ENCODE measurements at regions not wholly inside any gene's neighbourhood (a gene's known extent, or its start where the extent isn't known, plus 50 kb on each side); places are given as distances from the start of the nearest gene placed in this dataset.

DNA sequence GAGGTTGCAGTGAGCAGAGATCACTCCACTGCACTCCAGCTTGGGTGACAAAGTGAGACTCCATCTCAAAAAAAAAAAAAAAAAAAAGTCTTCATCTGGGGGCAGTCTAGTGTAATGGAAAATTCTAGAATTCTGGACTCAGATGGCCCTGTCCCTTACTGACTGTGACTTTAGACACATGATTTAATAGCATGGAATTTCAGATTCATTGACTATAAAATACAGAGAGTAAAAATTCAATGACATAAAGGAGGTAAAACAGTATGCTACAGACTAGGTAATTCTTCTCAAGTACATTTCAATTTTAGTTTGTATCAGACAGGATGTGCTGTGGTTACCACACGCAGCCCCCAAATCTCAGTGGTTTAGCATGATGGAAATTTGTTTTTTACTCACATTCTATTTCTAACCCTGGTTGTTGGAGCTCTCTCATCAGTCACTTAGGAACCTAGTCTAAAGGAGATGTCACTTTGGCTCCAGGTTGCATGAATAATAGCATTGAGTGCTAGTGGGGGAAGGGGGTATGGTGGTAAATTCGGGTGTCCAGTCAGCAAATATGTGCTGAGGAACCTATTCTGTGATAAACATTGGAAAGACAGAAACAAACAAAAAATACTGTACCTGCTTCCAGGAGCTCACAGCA, 444.0 kb downstream of the XYLT1 start:
- Histone ChIP-seq H3K4me1 (ENCODE audit: control insufficient read depth in 4 of 4, insufficient read depth in 4 of 4, low read length in 3 of 4) (no peaks in the 10 kb centered on the region), H3K36me3 (ENCODE audit: control insufficient read depth in 4 of 4, insufficient read depth in 3 of 4, low read depth in 1 of 4, low read length in 3 of 4) (no peaks in the 10 kb centered on the region), H3K27me3 (ENCODE audit: control insufficient read depth in 4 of 4, insufficient read depth in 4 of 4, low read length in 3 of 4) (no peaks in the 10 kb centered on the region), H3K9ac (ENCODE audit: low read depth in 1 of 2, low read length in 2 of 2) (no peak overlapping the region), H3K4me3 (ENCODE audit: low read depth in 1 of 3, low read length in 3 of 3) (no peak overlapping the region), H3K9me3 (ENCODE audit: control insufficient read depth in 4 of 4, low read length in 3 of 4) (peaks cover 0 to 6% (median 3%) of the 10 kb centered on the region in 4 donors), H3K27ac (ENCODE audit: low read depth in 1 of 2, low read length in 2 of 2) (no peak overlapping the region)
- TF ChIP-seq TAF1 (conservative IDR thresholded peaks at IDR 0.05) (no peak), RAD21 (IDR thresholded peaks at IDR 0.05) (no peak), GABPA (IDR thresholded peaks at IDR 0.05 in 1 of 2, conservative IDR thresholded peaks at IDR 0.05 in 1 of 2) (no peak), SP1 (IDR thresholded peaks at IDR 0.05) (no peak), HNF4G (IDR thresholded peaks at IDR 0.05) (no peak), RXRA (IDR thresholded peaks at IDR 0.05) (no peak), FOXA1 (IDR thresholded peaks at IDR 0.05) (no peak), HNF4A (conservative IDR thresholded peaks at IDR 0.05) (no peak), JUND (IDR thresholded peaks at IDR 0.05) (no peak), NR2F2 (IDR thresholded peaks at IDR 0.05) (no peak), FOXA2 (IDR thresholded peaks at IDR 0.05) (no peak)
- TF ChIP-seq, protein P1, sequence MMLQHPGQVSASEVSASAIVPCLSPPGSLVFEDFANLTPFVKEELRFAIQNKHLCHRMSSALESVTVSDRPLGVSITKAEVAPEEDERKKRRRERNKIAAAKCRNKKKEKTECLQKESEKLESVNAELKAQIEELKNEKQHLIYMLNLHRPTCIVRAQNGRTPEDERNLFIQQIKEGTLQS (IDR thresholded peaks at IDR 0.05), result no peak
- TF ChIP-seq, protein P2, sequence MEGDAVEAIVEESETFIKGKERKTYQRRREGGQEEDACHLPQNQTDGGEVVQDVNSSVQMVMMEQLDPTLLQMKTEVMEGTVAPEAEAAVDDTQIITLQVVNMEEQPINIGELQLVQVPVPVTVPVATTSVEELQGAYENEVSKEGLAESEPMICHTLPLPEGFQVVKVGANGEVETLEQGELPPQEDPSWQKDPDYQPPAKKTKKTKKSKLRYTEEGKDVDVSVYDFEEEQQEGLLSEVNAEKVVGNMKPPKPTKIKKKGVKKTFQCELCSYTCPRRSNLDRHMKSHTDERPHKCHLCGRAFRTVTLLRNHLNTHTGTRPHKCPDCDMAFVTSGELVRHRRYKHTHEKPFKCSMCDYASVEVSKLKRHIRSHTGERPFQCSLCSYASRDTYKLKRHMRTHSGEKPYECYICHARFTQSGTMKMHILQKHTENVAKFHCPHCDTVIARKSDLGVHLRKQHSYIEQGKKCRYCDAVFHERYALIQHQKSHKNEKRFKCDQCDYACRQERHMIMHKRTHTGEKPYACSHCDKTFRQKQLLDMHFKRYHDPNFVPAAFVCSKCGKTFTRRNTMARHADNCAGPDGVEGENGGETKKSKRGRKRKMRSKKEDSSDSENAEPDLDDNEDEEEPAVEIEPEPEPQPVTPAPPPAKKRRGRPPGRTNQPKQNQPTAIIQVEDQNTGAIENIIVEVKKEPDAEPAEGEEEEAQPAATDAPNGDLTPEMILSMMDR (IDR thresholded peaks at IDR 0.05; ENCODE audit: low read depth, low read length, missing input control), result no peak
- TF ChIP-seq, protein P3, sequence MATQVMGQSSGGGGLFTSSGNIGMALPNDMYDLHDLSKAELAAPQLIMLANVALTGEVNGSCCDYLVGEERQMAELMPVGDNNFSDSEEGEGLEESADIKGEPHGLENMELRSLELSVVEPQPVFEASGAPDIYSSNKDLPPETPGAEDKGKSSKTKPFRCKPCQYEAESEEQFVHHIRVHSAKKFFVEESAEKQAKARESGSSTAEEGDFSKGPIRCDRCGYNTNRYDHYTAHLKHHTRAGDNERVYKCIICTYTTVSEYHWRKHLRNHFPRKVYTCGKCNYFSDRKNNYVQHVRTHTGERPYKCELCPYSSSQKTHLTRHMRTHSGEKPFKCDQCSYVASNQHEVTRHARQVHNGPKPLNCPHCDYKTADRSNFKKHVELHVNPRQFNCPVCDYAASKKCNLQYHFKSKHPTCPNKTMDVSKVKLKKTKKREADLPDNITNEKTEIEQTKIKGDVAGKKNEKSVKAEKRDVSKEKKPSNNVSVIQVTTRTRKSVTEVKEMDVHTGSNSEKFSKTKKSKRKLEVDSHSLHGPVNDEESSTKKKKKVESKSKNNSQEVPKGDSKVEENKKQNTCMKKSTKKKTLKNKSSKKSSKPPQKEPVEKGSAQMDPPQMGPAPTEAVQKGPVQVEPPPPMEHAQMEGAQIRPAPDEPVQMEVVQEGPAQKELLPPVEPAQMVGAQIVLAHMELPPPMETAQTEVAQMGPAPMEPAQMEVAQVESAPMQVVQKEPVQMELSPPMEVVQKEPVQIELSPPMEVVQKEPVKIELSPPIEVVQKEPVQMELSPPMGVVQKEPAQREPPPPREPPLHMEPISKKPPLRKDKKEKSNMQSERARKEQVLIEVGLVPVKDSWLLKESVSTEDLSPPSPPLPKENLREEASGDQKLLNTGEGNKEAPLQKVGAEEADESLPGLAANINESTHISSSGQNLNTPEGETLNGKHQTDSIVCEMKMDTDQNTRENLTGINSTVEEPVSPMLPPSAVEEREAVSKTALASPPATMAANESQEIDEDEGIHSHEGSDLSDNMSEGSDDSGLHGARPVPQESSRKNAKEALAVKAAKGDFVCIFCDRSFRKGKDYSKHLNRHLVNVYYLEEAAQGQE (IDR thresholded peaks at IDR 0.05), result no peak
- TF ChIP-seq, protein P4, sequence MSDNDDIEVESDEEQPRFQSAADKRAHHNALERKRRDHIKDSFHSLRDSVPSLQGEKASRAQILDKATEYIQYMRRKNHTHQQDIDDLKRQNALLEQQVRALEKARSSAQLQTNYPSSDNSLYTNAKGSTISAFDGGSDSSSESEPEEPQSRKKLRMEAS (IDR thresholded peaks at IDR 0.05), result no peak
- TF ChIP-seq, protein P5, sequence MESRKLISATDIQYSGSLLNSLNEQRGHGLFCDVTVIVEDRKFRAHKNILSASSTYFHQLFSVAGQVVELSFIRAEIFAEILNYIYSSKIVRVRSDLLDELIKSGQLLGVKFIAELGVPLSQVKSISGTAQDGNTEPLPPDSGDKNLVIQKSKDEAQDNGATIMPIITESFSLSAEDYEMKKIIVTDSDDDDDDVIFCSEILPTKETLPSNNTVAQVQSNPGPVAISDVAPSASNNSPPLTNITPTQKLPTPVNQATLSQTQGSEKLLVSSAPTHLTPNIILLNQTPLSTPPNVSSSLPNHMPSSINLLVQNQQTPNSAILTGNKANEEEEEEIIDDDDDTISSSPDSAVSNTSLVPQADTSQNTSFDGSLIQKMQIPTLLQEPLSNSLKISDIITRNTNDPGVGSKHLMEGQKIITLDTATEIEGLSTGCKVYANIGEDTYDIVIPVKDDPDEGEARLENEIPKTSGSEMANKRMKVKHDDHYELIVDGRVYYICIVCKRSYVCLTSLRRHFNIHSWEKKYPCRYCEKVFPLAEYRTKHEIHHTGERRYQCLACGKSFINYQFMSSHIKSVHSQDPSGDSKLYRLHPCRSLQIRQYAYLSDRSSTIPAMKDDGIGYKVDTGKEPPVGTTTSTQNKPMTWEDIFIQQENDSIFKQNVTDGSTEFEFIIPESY (IDR thresholded peaks at IDR 0.05), result no peak
- WGBS, result 44% methylated on average over 2 of the region's 2 CpGs
- DNase-seq (ENCODE audit: low spot score), result no peak

All from liver (tissue), 8 donors.